ENCODE measurements at regions not wholly inside any gene's neighbourhood (a gene's known extent, or its start where the extent isn't known, plus 50 kb on each side); places are given as distances from the start of the nearest gene placed in this dataset.

- Histone ChIP-seq H3K4me3 (ENCODE audit: low read length in 3 of 3) (no peak overlapping the region), H3K9me3 (ENCODE audit: control insufficient read depth in 3 of 3, low read length in 3 of 3) (no peaks in the 10 kb centered on the region), H3K36me3 (ENCODE audit: control insufficient read depth in 3 of 3, insufficient read depth in 3 of 3, low read length in 3 of 3) (no peaks in the 10 kb centered on the region), H3K27me3 (ENCODE audit: control insufficient read depth in 3 of 3, insufficient read depth in 3 of 3, low read length in 3 of 3) (no peaks in the 10 kb centered on the region), H3K9ac (ENCODE audit: low read depth in 1 of 3, low read length in 3 of 3) (no peak overlapping the region), H3K4me1 (ENCODE audit: control insufficient read depth in 3 of 3, insufficient read depth in 3 of 3, low read length in 3 of 3) (peaks cover 0 to 3% (median 0%) of the 10 kb centered on the region in 3 donors), H3K27ac (ENCODE audit: low read depth, low read length) (no peak overlapping the region)
Measured at GRCh38 chr12:105611340-105611739, 280.8 kb downstream of the C12orf75 start.

GRCh38 chr12:105613269-105613668, 282.8 kb downstream of the C12orf75 start:
- Histone ChIP-seq H3K9ac (ENCODE audit: low read depth in 1 of 3, low read length in 3 of 3) (no peak overlapping the region), H3K27ac (ENCODE audit: low read depth, low read length) (no peak overlapping the region), H3K4me3 (ENCODE audit: low read length in 3 of 3) (no peak overlapping the region), H3K36me3 (ENCODE audit: control insufficient read depth in 3 of 3, insufficient read depth in 3 of 3, low read length in 3 of 3) (no peaks in the 10 kb centered on the region), H3K4me1 (ENCODE audit: control insufficient read depth in 3 of 3, insufficient read depth in 3 of 3, low read length in 3 of 3) (peaks cover 0 to 3% (median 0%) of the 10 kb centered on the region in 3 donors), H3K27me3 (ENCODE audit: control insufficient read depth in 3 of 3, insufficient read depth in 3 of 3, low read length in 3 of 3) (no peaks in the 10 kb centered on the region), H3K9me3 (ENCODE audit: control insufficient read depth in 3 of 3, low read length in 3 of 3) (no peaks in the 10 kb centered on the region)

- Histone ChIP-seq H3K27ac (ENCODE audit: low read depth, low read length) (no peak overlapping the region), H3K9me3 (ENCODE audit: control insufficient read depth in 3 of 3, low read length in 3 of 3) (no peaks in the 10 kb centered on the region), H3K4me3 (ENCODE audit: low read length in 3 of 3) (no peak overlapping the region), H3K27me3 (ENCODE audit: control insufficient read depth in 3 of 3, insufficient read depth in 3 of 3, low read length in 3 of 3) (no peaks in the 10 kb centered on the region), H3K36me3 (ENCODE audit: control insufficient read depth in 3 of 3, insufficient read depth in 3 of 3, low read length in 3 of 3) (no peaks in the 10 kb centered on the region), H3K4me1 (ENCODE audit: control insufficient read depth in 3 of 3, insufficient read depth in 3 of 3, low read length in 3 of 3) (peaks cover 0 to 3% (median 0%) of the 10 kb centered on the region in 3 donors), H3K9ac (ENCODE audit: low read depth in 1 of 3, low read length in 3 of 3) (no peak overlapping the region)
Measured at GRCh38 chr12:105613887-105614286, 283.4 kb downstream of the C12orf75 start.

- Histone ChIP-seq H3K4me3 (ENCODE audit: low read length in 3 of 3) (no peak overlapping the region), H3K4me1 (ENCODE audit: control insufficient read depth in 3 of 3, insufficient read depth in 3 of 3, low read length in 3 of 3) (no peaks in the 10 kb centered on the region), H3K27ac (ENCODE audit: low read depth, low read length) (no peak overlapping the region), H3K36me3 (ENCODE audit: control insufficient read depth in 3 of 3, insufficient read depth in 3 of 3, low read length in 3 of 3) (no peaks in the 10 kb centered on the region), H3K9ac (ENCODE audit: low read depth in 1 of 3, low read length in 3 of 3) (no peak overlapping the region), H3K9me3 (ENCODE audit: control insufficient read depth in 3 of 3, low read length in 3 of 3) (no peaks in the 10 kb centered on the region), H3K27me3 (ENCODE audit: control insufficient read depth in 3 of 3, insufficient read depth in 3 of 3, low read length in 3 of 3) (no peaks in the 10 kb centered on the region)
Measured at GRCh38 chr12:105616971-105617540, 286.6 kb downstream of the C12orf75 start.

- H3K9ac ChIP-seq (ENCODE audit: low read depth in 1 of 3, low read length in 3 of 3) = no peak overlapping the region
- H3K27ac ChIP-seq (ENCODE audit: low read depth, low read length) = no peak overlapping the region
- no peaks in the 10 kb centered on the region for H3K36me3 ChIP-seq (ENCODE audit: control insufficient read depth in 3 of 3, insufficient read depth in 3 of 3, low read length in 3 of 3)
- no peak overlapping the region for H3K4me3 ChIP-seq (ENCODE audit: low read length in 3 of 3)
- no peaks in the 10 kb centered on the region for H3K9me3 ChIP-seq (ENCODE audit: control insufficient read depth in 3 of 3, low read length in 3 of 3)
- no peaks in the 10 kb centered on the region for H3K27me3 ChIP-seq (ENCODE audit: control insufficient read depth in 3 of 3, insufficient read depth in 3 of 3, low read length in 3 of 3)
- no peaks in the 10 kb centered on the region for H3K4me1 ChIP-seq (ENCODE audit: control insufficient read depth in 3 of 3, insufficient read depth in 3 of 3, low read length in 3 of 3)
Measured at GRCh38 chr12:105622220-105622619, 291.7 kb downstream of the C12orf75 start.

- Histone ChIP-seq H3K36me3 (ENCODE audit: control insufficient read depth in 3 of 3, insufficient read depth in 3 of 3, low read length in 3 of 3) (no peaks in the 10 kb centered on the region), H3K27ac (ENCODE audit: low read depth, low read length) (no peak overlapping the region), H3K4me1 (ENCODE audit: control insufficient read depth in 3 of 3, insufficient read depth in 3 of 3, low read length in 3 of 3) (no peaks in the 10 kb centered on the region), H3K9me3 (ENCODE audit: control insufficient read depth in 3 of 3, low read length in 3 of 3) (no peaks in the 10 kb centered on the region), H3K4me3 (ENCODE audit: low read length in 3 of 3) (no peak overlapping the region), H3K9ac (ENCODE audit: low read depth in 1 of 3, low read length in 3 of 3) (no peak overlapping the region), H3K27me3 (ENCODE audit: control insufficient read depth in 3 of 3, insufficient read depth in 3 of 3, low read length in 3 of 3) (no peaks in the 10 kb centered on the region)
Measured at GRCh38 chr12:105622846-105623736, 292.6 kb downstream of the C12orf75 start.

GRCh38 chr12:105626653-105627052, 296.2 kb downstream of the C12orf75 start:
- Histone ChIP-seq H3K27ac (ENCODE audit: low read depth, low read length) (no peak overlapping the region), H3K9me3 (ENCODE audit: control insufficient read depth in 3 of 3, low read length in 3 of 3) (no peaks in the 10 kb centered on the region)

GRCh38 chr12:105637470-105637869, 307.0 kb downstream of the C12orf75 start:
- Histone ChIP-seq H3K9ac (ENCODE audit: low read depth in 1 of 3, low read length in 3 of 3) (no peak overlapping the region), H3K27ac (ENCODE audit: low read depth, low read length) (no peak overlapping the region), H3K9me3 (ENCODE audit: control insufficient read depth in 3 of 3, low read length in 3 of 3) (no peaks in the 10 kb centered on the region), H3K27me3 (ENCODE audit: control insufficient read depth in 3 of 3, insufficient read depth in 3 of 3, low read length in 3 of 3) (no peaks in the 10 kb centered on the region), H3K36me3 (ENCODE audit: control insufficient read depth in 3 of 3, insufficient read depth in 3 of 3, low read length in 3 of 3) (no peaks in the 10 kb centered on the region), H3K4me3 (ENCODE audit: low read length in 3 of 3) (no peak overlapping the region), H3K4me1 (ENCODE audit: control insufficient read depth in 3 of 3, insufficient read depth in 3 of 3, low read length in 3 of 3) (no peaks in the 10 kb centered on the region)

More at GRCh38 chr12:105626653-105627052, 296.2 kb downstream of the C12orf75 start:
- Histone ChIP-seq H3K27me3 (ENCODE audit: control insufficient read depth in 3 of 3, insufficient read depth in 3 of 3, low read length in 3 of 3) (no peaks in the 10 kb centered on the region), H3K9ac (ENCODE audit: low read depth in 1 of 3, low read length in 3 of 3) (no peak overlapping the region), H3K36me3 (ENCODE audit: control insufficient read depth in 3 of 3, insufficient read depth in 3 of 3, low read length in 3 of 3) (no peaks in the 10 kb centered on the region), H3K4me3 (ENCODE audit: low read length in 3 of 3) (no peak overlapping the region), H3K4me1 (ENCODE audit: control insufficient read depth in 3 of 3, insufficient read depth in 3 of 3, low read length in 3 of 3) (no peaks in the 10 kb centered on the region)

GRCh38 chr12:105640761-105641160, 310.3 kb downstream of the C12orf75 start:
- Histone ChIP-seq H3K27me3 (ENCODE audit: control insufficient read depth in 3 of 3, insufficient read depth in 3 of 3, low read length in 3 of 3) (no peaks in the 10 kb centered on the region), H3K4me3 (ENCODE audit: low read length in 3 of 3) (no peak overlapping the region), H3K36me3 (ENCODE audit: control insufficient read depth in 3 of 3, insufficient read depth in 3 of 3, low read length in 3 of 3) (no peaks in the 10 kb centered on the region), H3K27ac (ENCODE audit: low read depth, low read length) (no peak overlapping the region), H3K4me1 (ENCODE audit: control insufficient read depth in 3 of 3, insufficient read depth in 3 of 3, low read length in 3 of 3) (no peaks in the 10 kb centered on the region), H3K9ac (ENCODE audit: low read depth in 1 of 3, low read length in 3 of 3) (no peak overlapping the region), H3K9me3 (ENCODE audit: control insufficient read depth in 3 of 3, low read length in 3 of 3) (no peaks in the 10 kb centered on the region)

- H3K9ac ChIP-seq (ENCODE audit: low read depth in 1 of 3, low read length in 3 of 3) = no peak overlapping the region
- H3K4me1 ChIP-seq (ENCODE audit: control insufficient read depth in 3 of 3, insufficient read depth in 3 of 3, low read length in 3 of 3) = no peaks in the 10 kb centered on the region
- H3K9me3 ChIP-seq (ENCODE audit: control insufficient read depth in 3 of 3, low read length in 3 of 3) = no peaks in the 10 kb centered on the region
- no peaks in the 10 kb centered on the region for H3K36me3 ChIP-seq (ENCODE audit: control insufficient read depth in 3 of 3, insufficient read depth in 3 of 3, low read length in 3 of 3)
- no peak overlapping the region for H3K27ac ChIP-seq (ENCODE audit: low read depth, low read length)
- no peak overlapping the region for H3K4me3 ChIP-seq (ENCODE audit: low read length in 3 of 3)
- H3K27me3 ChIP-seq (ENCODE audit: control insufficient read depth in 3 of 3, insufficient read depth in 3 of 3, low read length in 3 of 3) = no peaks in the 10 kb centered on the region
Measured at GRCh38 chr12:105641749-105642148, 311.3 kb downstream of the C12orf75 start.
